ENCODE measurements at regions not wholly inside any gene's neighbourhood (a gene's known extent, or its start where the extent isn't known, plus 50 kb on each side); places are given as distances from the start of the nearest gene placed in this dataset.

DNA sequence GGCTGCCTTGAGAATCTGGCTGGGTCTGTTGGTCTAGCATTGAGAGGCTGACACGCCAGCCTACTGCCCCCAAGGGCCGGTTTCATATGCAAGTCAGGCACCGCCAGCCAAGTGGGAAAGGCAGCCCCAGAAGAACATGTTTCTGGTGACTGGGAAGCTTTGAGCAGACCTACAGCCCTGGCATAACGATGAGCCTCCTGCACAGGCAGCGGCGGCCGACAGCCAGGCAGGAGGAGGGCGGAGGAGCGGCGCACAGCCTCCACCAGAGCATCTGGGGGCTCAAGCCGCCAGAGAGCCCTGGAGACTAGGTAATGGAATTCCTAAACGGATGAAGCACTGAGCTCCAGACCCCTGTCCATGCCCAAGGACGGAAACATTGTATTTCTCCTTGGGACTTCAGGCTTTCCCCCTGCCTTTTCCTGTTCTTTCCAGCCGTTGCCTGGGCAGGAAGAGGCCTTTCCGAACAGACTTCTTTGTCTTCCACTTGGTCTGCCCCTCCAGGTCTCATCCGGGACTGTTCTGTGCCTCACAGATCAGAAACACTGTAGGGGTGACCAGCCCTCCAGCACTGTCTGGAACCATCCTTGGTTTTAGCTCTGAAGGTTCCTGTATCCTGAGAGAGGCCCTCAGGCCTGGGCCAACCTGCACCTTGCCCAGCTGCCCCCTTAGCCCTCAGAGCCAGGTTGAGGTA is 59.5 kb downstream of the IRF2BP2 start:
- H3K9me3 ChIP-seq (replicated peaks; ENCODE audit: control insufficient read depth, insufficient read depth, low read length), result no peaks in the 10 kb centered on the region
- no peak overlapping the region for H3K4me3 ChIP-seq (replicated peaks in 1 of 3; ENCODE audit: insufficient read depth in 1 of 3, low read depth in 1 of 3, low read length in 3 of 3)
- no peak overlapping the region for H3K27ac ChIP-seq (ENCODE audit: insufficient read depth, low read depth, low read length)
- FAIRE-seq, result peak; percentile 66
- no peaks in the 10 kb centered on the region for H3K27me3 ChIP-seq (ENCODE audit: control insufficient read depth in 2 of 2, insufficient read depth in 2 of 2, low read length in 2 of 2)
- no peak overlapping the region for H3K4me2 ChIP-seq (ENCODE audit: insufficient read depth, low read length)
- H3K36me3 ChIP-seq (ENCODE audit: control insufficient read depth in 2 of 2, extremely low read depth in 1 of 2, insufficient read depth in 2 of 2, low read length in 2 of 2), result no peaks in the 10 kb centered on the region
- POLR2A ChIA-PET, result no interaction called here
- DNase-seq (ENCODE audit: low read depth, low spot score), result peak; percentile 50
- no peak overlapping the region for H3K9ac ChIP-seq (replicated peaks; ENCODE audit: extremely low read depth, insufficient read depth, low read length)
- CTCF ChIA-PET, result interaction anchor here (0.6 to 1.4 kb wide), 5 partner anchors 14 to 580 kb away, joined by 3 to 6 read pairs (median 3); no protein-coding TSS in a partner anchor
- no peaks in the 10 kb centered on the region for H4K20me1 ChIP-seq (replicated peaks; ENCODE audit: control insufficient read depth, extremely low read depth, insufficient read depth, low read length)
- dilution Hi-C loops (cut with MboI; ENCODE audit: extremely low pct_ligation_motif_present, low sequenced_read_pairs), result no loop called here
- H3K9me1 ChIP-seq (replicated peaks; ENCODE audit: control insufficient read depth, extremely low read depth, insufficient read depth, low read length), result no peaks in the 10 kb centered on the region
- peaks cover 24% of the 10 kb centered on the region for H3K4me1 ChIP-seq (ENCODE audit: control insufficient read depth, extremely low read depth, insufficient read depth, low read length)
- peak overlapping the region; percentile 85 for H2AFZ ChIP-seq (ENCODE audit: low read depth, low read length)
- no peaks in the 10 kb centered on the region for H3K79me2 ChIP-seq (ENCODE audit: control insufficient read depth, insufficient read depth, low read length)
- BruUV-seq (replicated peaks), result no TSS peak
- intact Hi-C loops (cut with micrococcal nuclease), result no loop called here
- TF ChIP-seq POLR2AphosphoS5 (IDR thresholded peaks at IDR 0.05; ENCODE audit: insufficient read depth, low read depth, low read length), result no peak
- no peak for TF ChIP-seq FOS (IDR thresholded peaks at IDR 0.05; ENCODE audit: borderline replicate concordance, insufficient read depth, low read length)
- TF ChIP-seq JUN (IDR thresholded peaks at IDR 0.05; ENCODE audit: borderline replicate concordance, insufficient read depth, insufficient read length, low read depth), result no peak

DNA sequence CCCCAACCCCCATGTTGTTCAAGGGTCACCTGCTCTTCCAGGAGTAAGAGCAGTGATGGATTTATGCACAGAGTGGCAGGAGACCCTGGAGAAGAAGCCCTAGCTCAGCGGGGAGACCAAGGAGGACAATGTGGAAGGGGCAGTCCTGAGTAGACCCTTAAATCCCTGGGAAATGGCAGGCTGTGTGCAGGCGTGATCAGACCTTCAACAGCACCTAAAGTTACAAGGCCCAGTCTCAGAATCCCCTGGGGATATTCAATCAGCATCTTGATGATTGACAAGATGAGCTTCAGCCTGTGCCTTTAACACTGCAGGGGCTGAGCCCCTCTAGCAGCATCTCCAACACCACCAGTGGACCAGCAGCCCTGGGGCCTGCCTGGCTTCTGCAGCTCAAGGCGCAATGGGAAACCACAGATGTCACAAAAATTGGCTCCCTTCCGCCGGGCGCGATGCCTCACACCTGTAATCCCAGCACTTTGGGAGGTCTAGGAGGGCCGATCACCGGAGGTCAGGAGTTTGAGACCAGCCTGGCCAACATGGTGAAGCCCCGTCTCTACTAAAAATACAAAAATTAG is 60.4 kb downstream of the IRF2BP2 start:
- intact Hi-C loops (cut with micrococcal nuclease) (no loop called here), dilution Hi-C loops (cut with MboI; ENCODE audit: extremely low pct_ligation_motif_present, low sequenced_read_pairs) (no loop called here)
- Histone ChIP-seq H4K20me1 (replicated peaks; ENCODE audit: control insufficient read depth, extremely low read depth, insufficient read depth, low read length) (no peaks in the 10 kb centered on the region), H3K9me1 (replicated peaks; ENCODE audit: control insufficient read depth, extremely low read depth, insufficient read depth, low read length) (no peaks in the 10 kb centered on the region), H3K27ac (ENCODE audit: insufficient read depth, low read depth, low read length) (no peak overlapping the region), H3K9ac (replicated peaks; ENCODE audit: extremely low read depth, insufficient read depth, low read length) (no peak overlapping the region), H3K36me3 (ENCODE audit: control insufficient read depth in 2 of 2, extremely low read depth in 1 of 2, insufficient read depth in 2 of 2, low read length in 2 of 2) (no peaks in the 10 kb centered on the region), H3K4me2 (ENCODE audit: insufficient read depth, low read length) (no peak overlapping the region), H2AFZ (ENCODE audit: low read depth, low read length) (no peak overlapping the region), H3K27me3 (ENCODE audit: control insufficient read depth in 2 of 2, insufficient read depth in 2 of 2, low read length in 2 of 2) (no peaks in the 10 kb centered on the region), H3K4me1 (ENCODE audit: control insufficient read depth, extremely low read depth, insufficient read depth, low read length) (peaks cover 34% of the 10 kb centered on the region), H3K79me2 (ENCODE audit: control insufficient read depth, insufficient read depth, low read length) (no peaks in the 10 kb centered on the region), H3K4me3 (replicated peaks in 1 of 3; ENCODE audit: insufficient read depth in 1 of 3, low read depth in 1 of 3, low read length in 3 of 3) (no peak overlapping the region), H3K9me3 (replicated peaks; ENCODE audit: control insufficient read depth, insufficient read depth, low read length) (no peaks in the 10 kb centered on the region)
- POLR2A ChIA-PET, result no interaction called here
- DNase-seq (ENCODE audit: low read depth, low spot score), result no peak
- no TSS peak for BruUV-seq (replicated peaks)
- no peak for TF ChIP-seq GATA2 (IDR thresholded peaks at IDR 0.05; ENCODE audit: insufficient read depth, insufficient read length, low read depth, low read length)
- TF ChIP-seq EZH2 (IDR thresholded peaks at IDR 0.05; ENCODE audit: borderline replicate concordance, low read depth, low read length, severe bottlenecking), result no peak
- no peak for TF ChIP-seq JUN (IDR thresholded peaks at IDR 0.05; ENCODE audit: borderline replicate concordance, insufficient read depth, insufficient read length, low read depth)
- TF ChIP-seq, protein P1, sequence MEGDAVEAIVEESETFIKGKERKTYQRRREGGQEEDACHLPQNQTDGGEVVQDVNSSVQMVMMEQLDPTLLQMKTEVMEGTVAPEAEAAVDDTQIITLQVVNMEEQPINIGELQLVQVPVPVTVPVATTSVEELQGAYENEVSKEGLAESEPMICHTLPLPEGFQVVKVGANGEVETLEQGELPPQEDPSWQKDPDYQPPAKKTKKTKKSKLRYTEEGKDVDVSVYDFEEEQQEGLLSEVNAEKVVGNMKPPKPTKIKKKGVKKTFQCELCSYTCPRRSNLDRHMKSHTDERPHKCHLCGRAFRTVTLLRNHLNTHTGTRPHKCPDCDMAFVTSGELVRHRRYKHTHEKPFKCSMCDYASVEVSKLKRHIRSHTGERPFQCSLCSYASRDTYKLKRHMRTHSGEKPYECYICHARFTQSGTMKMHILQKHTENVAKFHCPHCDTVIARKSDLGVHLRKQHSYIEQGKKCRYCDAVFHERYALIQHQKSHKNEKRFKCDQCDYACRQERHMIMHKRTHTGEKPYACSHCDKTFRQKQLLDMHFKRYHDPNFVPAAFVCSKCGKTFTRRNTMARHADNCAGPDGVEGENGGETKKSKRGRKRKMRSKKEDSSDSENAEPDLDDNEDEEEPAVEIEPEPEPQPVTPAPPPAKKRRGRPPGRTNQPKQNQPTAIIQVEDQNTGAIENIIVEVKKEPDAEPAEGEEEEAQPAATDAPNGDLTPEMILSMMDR (IDR thresholded peaks at IDR 0.05; ENCODE audit: extremely low read depth in 1 of 2, insufficient read depth in 1 of 2, low read depth in 1 of 2, low read length in 2 of 2), result no peak
- TF ChIP-seq MYC (IDR thresholded peaks at IDR 0.05; ENCODE audit: low read depth, low read length), result no peak
- TF ChIP-seq POLR2AphosphoS5 (IDR thresholded peaks at IDR 0.05; ENCODE audit: insufficient read depth, low read depth, low read length), result no peak
- TF ChIP-seq POLR2A (IDR thresholded peaks at IDR 0.05; ENCODE audit: low read depth, low read length), result no peak
- no peak for TF ChIP-seq FOS (IDR thresholded peaks at IDR 0.05; ENCODE audit: borderline replicate concordance, insufficient read depth, low read length)
- TF ChIP-seq, protein P2, sequence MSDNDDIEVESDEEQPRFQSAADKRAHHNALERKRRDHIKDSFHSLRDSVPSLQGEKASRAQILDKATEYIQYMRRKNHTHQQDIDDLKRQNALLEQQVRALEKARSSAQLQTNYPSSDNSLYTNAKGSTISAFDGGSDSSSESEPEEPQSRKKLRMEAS (IDR thresholded peaks at IDR 0.05; ENCODE audit: insufficient read depth, insufficient read length), result no peak
- FAIRE-seq, result no peak
- CTCF ChIA-PET, result interaction anchor here (1.4 kb wide), 1 partner anchor 27 kb away, joined by 3 read pairs; no protein-coding TSS in a partner anchor
